Activated T-cell treated with anti-CD3 and anti-CD28 coated beads for 24 hours (primary cell): ENCODE measurements at regions not wholly inside any gene's neighbourhood (a gene's known extent, or its start where the extent isn't known, plus 50 kb on each side); places are given as distances from the start of the nearest gene placed in this dataset.
"Not testable (repeated sequence)": the region's sequence is repeated elsewhere in the genome, so short reads cannot be mapped to it uniquely, and the experiment has no call there.

Source experiments
- DNase-seq: peaks from one replicate; pipeline ENCODE4 v3.0.0-alpha.2; 2020; ENCODE audit warnings: low read depth

DNA sequence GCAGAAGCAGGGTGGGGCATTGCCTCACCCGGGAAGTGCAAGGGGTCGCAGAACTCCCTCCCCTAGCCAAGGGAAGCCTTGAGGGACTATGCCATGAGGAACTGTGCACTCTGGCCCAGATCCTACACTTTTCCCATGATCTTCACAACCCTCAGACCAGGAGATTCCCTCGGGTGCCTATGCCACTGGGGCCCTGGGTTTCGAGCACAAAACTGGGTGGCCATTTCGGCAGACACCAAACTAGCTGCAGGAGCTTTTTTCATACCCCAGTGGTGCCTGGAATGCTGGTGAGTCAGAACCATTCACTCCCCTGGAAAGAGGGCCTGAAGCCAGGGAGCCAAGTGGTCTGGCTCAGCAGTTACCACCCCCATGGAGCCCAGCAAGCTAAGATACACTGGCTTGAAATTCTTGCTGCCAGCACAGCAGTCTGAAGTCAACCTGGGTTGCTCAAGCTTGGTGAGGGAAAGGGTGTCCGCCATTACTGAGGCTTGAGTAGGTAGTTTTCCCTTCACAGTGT is 573.7 kb upstream of the ANO3 start:
- DNase-seq = no peak

DNA sequence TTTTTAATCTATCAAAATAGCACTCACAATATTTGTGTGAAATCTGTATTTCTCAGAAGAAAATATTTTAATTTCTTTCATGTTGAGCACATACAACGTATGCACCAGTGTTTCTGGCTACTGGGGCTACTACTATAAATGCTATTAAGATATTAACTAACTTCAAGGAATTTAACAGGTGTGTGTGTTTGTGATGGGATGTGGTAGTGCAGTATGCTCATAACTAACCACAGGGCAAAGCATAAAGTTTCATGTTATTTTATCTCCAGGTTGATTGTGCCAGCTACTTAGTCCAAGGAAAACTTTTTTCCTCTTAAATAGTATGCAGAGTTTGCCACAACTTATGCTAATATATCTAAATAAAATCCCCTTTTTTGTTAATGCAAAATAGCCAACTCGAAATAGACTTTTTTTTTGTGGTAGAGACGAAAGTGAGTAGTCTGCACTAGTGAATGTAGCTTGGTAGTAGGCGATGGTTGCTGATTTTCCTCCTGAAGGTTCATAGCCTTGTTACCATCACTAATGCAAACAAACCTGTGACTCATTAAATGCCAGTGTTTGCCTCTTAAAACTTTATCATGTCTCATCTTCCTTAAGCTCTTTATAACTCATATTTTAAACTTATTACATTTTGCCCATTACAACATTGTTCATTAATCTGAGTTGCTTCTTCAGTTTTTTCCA is 565.5 kb upstream of the ANO3 start:
- DNase-seq = no peak

DNA sequence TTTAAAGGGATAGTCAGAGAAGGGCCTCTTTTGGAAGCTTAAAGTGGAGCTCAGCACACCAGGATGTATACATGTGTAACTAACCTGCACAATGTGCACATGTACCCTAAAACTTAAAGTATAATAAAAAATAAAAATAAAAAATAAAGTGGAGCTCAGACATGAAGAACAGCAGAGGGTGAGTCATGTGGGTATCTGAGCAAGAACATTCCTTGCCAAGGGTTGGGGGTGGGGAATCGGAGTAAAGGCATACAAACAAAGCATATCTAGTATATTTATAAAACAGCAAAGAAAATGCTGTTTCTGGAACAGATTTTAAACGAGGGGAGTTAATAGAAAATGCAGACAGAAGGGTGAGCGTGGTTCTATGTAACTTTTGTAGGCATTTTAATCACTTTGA is 562.6 kb upstream of the ANO3 start:
- no peak for DNase-seq

DNA sequence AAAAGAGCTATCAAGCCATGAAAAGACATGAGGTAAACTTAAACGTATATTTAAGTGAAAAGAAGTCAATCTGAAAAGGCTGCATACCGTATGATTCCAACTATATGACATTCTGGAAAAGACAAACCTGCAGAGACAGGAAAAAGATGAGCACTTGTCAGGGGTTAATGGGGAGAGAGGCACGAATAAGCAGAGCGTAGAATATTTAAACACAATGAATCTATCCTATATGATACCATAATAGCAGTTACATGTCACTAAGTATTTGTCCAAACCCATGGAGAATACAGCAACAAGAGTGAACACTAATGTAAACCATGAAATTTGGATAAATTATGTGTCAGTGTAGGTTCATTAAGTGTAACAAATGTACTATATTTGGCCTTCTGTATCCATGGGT is 560.3 kb upstream of the ANO3 start:
- no peak for DNase-seq

DNA sequence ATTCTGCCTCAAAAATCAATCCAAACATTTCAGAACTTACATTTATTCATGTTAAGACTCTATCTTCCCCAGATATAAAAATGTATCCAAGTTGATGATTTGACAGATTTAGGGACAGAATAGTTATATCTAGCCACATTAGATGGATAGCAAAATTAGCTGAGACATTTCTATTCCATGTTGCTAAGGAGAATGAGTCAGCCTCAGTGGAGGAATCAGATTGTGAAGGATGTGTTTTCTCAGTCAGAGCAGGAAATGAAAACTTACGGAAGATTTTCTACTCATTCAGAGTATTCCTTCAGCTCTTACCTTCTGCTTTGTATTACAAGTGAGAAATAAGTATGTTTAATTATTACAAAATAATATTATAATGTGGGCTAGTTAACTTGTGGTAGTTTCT is 556.3 kb upstream of the ANO3 start:
- DNase-seq = no peak

DNA sequence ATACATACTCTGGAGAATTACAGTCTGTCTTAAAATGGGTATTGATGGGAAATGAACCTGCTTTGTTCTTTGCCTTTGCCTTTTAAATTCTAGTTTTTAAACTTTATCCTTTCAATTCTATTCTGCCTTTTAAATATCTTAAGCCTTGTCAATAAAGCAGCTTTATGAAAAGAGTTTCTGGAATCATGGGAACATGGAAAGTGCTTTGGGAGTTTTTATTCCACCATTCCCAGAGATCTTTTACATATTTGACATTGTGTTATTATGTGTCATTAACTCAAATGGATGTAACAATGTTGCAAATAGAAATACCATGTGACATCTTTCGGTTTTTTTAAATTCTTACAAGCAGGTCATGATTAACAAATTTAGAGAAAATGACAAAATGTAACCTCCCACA is 555.7 kb upstream of the ANO3 start:
- no peak for DNase-seq

DNA sequence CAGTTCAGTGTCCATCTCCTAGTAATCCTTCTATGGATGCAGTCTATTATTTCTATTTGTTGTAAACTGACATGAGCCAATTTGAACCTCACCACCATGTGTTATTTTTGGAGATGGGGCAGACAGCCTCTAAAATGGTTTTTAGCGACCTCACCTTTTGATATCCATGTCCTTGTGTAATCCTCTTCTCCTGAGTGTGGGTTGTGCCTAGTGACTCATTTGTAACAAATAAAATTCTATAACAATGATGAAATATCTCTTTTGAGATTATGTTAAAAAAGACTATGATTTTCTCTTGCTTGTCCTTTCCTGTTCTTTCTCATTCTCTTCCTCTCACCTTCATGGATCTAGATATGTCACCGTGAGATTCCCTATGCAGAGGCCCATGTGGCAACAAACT is 554.6 kb upstream of the ANO3 start:
- DNase-seq = no peak

DNA sequence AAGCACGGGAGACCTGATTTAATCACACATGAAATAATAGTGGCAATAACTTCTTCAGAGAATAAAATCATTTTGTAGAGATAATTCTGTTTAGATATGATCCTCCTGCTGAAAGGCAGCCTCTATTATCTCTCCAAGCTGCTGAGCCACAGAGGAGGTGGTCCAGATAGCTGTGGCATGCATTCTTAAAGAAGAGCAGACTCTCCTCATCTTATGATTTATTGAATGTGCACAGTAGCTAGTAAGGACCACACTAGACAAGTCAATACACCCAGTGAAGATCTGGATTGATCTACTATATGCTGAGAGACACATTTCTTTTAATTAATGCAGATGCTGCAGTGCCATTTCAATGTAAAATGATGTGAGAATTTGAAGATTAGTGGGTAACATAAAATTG is 552.9 kb upstream of the ANO3 start:
- no peak for DNase-seq

DNA sequence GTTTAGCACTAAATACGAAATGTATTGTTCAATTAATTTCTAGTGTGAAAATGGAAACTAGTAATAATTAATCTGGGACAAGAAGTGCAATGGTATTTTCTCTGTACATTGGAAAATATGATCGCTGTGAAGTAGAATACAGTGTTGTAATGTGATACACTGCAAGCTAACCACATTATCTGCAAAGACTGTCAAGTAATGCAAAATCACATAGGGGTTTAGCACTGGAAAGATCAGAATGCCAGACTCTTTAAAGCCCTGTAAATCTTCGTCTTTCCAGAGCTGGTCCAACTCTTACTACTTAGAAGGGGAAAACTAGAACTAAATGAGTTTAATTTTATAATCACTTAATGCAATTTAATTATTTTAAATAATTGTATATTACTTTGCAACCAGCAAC is 544.5 kb upstream of the ANO3 start:
- DNase-seq = no peak

DNA sequence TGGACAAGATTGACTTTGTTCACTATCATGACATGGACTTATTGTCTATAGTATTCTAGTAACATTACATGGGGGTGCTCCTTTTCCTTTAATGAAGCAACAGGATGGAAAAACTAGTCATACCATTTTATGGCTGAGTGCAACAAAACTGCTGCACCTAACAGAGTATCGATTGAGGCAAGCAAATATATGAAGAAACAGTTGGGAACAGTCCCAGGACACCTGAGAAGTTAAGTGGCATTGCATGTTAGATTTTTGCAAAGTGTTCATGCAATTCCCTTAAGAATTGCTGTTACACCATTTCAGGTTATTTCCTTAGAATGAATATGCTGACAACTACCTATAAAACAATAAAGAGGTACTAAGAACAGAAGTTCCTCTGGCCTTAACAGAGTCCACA is 541.5 kb upstream of the ANO3 start:
- DNase-seq = no peak

DNA sequence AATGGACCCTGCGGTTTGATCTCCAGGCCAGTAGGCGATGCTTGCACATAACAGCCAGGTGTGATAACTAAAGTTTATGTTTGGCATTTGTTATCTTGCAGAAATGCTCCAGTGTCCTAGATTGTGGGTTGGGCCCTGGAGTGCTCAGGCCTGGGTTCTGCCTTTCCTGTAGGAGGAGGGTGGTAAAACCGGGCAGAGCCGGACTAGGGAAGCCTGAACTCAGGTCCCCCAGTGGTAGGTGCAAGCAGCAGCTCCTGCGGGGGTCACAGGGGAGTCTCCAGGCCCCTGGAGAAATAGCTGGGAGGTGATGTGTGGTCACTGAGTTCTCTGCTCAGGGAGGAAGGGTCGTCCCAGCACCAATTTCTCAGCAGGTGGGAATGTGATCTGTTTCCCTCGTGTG is 538.3 kb upstream of the ANO3 start:
- no peak for DNase-seq

DNA sequence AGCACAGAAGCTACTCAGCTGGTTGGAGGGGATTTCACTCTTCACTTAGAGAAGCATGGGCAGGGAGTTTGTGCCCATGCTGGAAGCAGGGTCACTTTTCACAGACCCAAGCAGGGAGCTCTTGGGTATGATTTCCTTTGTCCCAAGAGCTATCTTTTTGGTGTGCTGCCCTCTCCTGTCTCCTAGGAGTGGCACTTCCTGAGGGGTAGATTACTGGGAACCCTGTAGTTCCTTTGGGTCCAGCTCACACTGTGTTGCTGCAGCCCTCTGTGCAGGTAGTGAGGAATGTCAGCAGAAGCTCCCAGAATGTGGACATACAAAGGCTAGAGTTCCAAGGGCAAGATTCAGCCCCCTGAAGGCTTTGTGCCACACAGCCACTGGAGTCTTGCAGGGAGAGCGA is 537.1 kb upstream of the ANO3 start:
- DNase-seq = no peak

DNA sequence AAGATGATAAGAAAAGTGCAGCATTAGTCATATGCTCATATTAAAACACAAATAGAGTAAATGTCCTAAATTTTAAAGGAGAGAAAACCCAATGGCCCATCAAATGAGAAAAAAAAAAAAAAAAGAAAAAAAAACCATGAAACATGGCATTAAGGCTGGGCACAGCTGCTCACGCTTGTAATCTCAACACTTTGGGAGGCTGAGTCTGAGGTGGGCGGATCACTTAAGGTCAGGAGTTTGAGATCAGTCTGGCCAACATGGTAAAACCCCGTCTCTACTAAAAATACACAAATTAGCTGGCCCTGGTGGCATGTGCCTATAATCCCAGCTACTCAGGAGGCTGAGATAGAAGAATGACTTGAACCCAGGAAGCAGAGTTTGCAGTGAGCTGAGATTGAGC is 515.5 kb upstream of the ANO3 start:
- no peak for DNase-seq

DNA sequence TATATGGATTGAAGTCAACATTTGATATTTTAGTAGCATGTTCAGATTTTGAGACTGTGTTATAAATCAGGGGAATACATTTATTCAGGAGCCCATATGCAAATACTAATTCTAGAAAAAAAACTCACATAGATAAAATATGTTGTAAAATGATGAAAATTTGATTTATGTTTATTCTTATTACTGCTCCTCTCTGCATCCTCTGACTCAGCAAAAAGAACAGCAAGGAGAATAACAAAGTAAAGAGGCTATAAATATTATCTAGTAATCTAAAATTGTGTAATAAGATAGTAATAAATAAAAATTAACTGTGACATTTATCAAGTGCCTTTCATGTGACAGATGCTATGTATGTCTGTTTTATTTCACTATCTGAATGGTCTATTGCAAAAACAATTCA is 507.2 kb upstream of the ANO3 start:
- DNase-seq = no peak

DNA sequence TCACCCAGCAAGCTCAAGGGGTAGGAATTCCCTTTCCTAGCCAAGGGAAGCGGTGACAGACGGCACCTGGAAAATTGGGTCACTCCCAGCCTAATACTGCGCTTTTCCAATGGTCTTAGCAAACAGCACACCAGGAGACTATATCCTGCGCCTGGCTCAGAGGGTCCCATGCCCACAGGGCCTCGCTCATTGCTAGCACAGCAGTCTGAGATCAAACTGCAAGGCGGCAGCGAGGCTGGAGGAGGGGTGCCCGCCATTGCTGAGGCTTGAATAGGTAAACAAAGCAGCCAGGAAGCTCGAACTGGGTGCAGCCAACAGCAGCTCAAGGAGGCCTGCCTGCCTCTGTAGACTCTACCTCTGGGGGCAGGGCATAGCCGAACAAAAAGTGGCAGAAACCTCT is 500.4 kb upstream of the ANO3 start:
- DNase-seq = not testable (repeated sequence)

DNA sequence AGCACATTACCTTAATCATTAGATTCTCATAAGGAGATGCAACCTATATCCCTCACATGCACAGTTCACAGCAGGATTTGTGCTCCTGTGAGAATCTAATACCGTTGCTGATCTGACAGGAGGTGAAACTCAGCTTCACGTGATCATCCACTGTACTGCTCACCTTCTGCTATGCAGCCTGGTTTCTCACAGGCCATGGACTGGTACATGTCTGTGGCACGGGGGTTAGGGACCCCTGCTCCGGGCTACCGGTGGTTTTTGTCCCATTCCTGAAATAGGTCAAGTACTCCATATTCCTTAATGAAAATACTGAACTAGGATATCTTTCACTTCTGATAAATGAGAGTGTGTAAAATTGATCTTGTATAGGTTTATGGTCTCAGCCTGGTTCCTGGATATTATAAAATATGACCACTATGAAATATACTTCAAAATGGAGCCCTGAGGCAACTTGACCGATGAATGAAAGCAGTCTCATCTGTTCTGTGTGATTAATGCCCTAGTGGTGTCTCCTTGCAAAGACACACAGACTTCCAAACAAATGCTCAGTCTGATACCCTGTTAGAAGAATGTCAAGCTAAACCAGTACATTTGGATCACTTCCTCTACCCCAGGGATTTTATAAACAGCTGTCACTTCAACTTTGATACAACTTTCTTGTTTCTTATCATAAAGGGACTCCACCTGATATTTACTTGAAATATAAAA is 492.9 kb upstream of the ANO3 start:
- DNase-seq = no peak

DNA sequence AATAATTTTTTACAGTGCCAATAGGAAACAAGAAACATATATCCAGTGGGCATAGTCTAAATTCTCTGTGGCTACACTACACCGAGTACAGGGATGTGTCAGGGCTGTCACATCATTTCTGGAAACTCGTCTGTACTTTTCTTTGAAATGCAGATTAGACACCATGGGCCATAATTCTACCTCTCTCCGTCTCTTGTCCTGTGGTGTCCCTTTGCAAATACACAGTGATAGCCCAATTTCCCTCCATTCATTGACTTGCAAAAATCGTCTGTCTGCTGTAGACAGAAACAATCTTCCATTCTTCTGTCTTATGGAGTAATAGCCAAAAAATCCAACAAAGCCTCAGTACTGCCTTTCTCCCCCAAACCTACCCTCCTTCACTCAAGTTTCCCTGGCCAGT is 487.1 kb upstream of the ANO3 start:
- no peak for DNase-seq

DNA sequence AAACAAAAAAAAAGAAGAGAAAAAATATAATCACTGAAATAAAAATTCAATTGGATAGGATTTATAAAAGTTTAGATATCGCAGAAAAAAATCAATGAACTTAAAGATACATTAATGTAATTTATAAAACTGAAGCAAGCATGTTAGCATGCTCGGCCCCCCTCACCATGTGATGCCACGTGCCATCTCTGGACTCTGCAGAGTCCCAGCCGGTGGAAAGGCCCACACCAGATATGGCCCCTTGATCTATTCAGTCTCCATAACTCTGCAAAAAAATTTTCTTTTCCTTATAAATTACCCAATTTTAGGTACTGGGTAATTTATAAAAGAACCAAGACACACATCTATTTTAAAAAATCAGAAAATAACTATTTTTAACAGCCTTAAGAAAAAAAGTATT is 476.0 kb upstream of the ANO3 start:
- no peak for DNase-seq

DNA sequence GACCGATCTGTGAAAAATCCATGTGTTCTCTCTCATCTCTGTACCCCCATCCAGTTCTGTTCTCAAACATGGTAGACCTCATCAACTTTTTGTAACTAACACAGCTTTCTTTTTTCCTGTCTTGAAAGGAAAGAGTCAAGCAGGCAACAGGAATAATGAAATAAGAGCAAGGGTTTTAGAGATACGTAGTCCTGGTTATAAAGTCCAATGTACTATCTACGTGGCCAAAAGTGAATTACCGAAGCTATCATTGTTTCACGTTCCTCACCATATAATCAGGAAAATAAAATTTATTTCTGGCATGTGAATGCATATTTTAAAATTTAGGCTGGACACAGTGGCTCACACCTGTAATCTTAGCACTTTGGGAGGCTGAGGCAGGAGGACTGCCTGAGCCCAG is 472.2 kb upstream of the ANO3 start:
- DNase-seq = no peak

DNA sequence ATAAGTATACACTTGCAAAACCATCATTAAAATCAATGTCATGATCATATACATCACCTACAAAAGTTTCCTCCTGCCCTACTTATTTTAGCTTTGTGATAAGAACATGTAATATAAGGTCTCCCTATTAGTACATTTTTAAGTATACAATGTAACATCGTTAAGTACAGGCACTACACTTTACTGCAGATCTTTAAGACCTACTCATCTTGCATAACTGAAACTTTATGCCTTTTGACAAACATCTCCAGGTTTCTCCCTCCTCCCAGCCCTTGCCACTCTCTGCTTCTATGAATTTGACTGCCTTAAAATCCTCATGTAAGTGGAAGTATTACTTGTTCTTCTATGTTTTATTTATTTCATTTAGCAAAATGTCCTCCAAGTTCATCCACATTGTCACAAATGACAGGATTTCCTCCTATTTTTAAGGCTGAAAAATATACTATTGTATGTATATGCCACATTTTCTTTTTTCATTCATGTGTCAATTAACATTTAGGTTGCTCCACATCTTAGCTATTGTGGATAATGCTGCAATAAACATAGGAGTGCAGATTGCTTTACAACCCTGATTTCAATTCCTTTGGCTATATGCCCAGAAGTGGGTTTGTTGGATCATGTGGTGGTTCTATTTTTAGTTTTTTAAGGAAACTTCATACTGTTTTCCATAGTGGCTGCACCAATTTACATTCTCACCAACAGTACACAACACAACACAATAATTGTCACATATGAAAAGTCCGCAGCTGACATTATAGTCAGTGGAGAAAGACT is 471.1 kb upstream of the ANO3 start:
- DNase-seq = no peak

DNA sequence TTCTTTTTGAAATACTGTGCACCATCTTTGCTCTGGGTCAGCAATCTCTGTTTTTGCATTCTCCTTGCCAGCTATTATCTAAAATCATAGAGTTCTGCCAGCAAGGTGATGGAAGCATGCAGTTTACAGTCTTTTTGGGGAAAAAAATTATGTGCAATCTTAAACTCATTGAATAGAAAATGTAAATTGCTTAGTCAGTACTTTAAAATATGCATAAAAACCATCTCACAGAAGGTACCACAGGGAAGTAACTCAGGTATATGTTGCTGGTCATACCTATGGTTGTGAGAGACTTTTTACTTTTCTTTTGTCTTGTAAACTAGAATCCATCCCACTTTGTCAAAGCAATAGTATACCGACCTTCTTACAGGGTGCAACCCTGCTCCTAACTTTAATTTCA is 469.8 kb upstream of the ANO3 start:
- DNase-seq = no peak

DNA sequence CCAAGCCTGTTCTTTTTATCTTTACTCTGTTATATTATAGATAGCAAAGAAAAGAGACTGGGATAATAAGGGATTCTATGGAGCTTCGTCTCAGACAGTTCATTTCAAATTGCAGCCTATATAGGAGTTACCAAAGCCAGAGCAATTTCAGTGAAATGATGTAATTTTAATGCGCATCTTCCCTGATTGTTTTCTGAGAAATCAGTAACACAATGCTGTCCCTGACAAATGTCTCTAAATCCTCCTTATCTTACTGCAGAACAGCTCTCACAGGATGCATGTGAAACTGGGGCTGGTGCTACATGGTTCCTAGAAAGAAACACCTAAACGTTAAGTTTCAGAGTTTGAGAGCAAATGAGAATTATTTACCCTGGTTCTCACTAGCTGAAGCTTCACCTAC is 467.9 kb upstream of the ANO3 start:
- DNase-seq = no peak

DNA sequence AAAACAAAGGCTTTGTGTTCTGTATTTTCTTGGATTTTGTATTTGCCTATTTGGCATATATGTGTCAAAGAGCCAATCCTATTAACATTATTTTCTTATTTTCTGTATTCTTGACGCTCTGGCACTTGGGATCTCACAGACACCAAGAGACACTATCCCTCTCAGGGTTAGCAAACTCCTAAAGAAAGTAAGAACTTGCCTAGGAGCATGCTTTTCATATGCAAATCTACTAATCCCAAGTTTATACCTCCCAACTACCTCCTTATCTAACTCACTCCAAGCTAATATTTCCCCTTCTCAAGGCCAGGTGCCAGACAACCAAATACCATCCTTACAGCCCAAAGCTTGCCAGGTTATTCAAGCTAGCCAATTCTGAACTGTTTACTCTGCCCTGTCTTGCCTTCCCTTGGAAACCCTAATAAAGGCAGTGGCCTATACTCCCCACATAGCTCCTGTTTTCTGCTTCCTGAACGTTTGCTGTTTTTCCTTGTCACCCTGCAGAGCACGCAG is 455.4 kb upstream of the ANO3 start:
- DNase-seq = no peak
